GM19397 (cell line): ENCODE measurements at regions not wholly inside any gene's neighbourhood (a gene's known extent, or its start where the extent isn't known, plus 50 kb on each side); places are given as distances from the start of the nearest gene placed in this dataset.

Experiments
- ATAC-seq: cut with Tn5 transposase; IDR thresholded peaks from one replicate; pipeline ENCODE4 v1.9.1; 2021; ENCODE audit warnings: mild to moderate bottlenecking, moderate library complexity; ENCODE audit not compliant: unreplicated experiment

GRCh38 chr1:194300776-194301175 is 1114.4 kb upstream of the B3GALT2 start:
- ATAC-seq, result no peak

- ATAC-seq, result no peak
These were observed 1113.9 kb upstream of the B3GALT2 start for GRCh38 chr1:194300340-194300739.

GRCh38 chr1:194298007-194298598 is 1111.7 kb upstream of the B3GALT2 start:
- no peak for ATAC-seq

GRCh38 chr1:194297094-194297493 is 1110.7 kb upstream of the B3GALT2 start:
- no peak for ATAC-seq

GRCh38 chr1:194296201-194296600 is 1109.8 kb upstream of the B3GALT2 start:
- ATAC-seq, result no peak

GRCh38 chr1:194295685-194296084 is 1109.3 kb upstream of the B3GALT2 start:
- peak; percentile 84 for ATAC-seq

GRCh38 chr1:194293851-194294405 is 1107.5 kb upstream of the B3GALT2 start:
- no peak for ATAC-seq

GRCh38 chr1:194292966-194293365 is 1106.6 kb upstream of the B3GALT2 start:
- ATAC-seq, result no peak

- ATAC-seq, result peak; percentile 94
These were observed 1103.3 kb upstream of the B3GALT2 start for GRCh38 chr1:194289569-194290266.

GRCh38 chr1:194288238-194288637 is 1101.8 kb upstream of the B3GALT2 start:
- ATAC-seq, result no peak

GRCh38 chr1:194281376-194281775 is 1095.0 kb upstream of the B3GALT2 start:
- ATAC-seq, result no peak

- ATAC-seq, result no peak
These were observed 1094.0 kb upstream of the B3GALT2 start for GRCh38 chr1:194280463-194280862.

- peak; percentile 67 for ATAC-seq
These were observed 1093.6 kb upstream of the B3GALT2 start for GRCh38 chr1:194279975-194280374.

GRCh38 chr1:194277927-194278326 is 1091.5 kb upstream of the B3GALT2 start:
- ATAC-seq, result peak; percentile 69

- ATAC-seq, result no peak
These were observed 1087.2 kb upstream of the B3GALT2 start for GRCh38 chr1:194273660-194274059.

GRCh38 chr1:194268839-194269238 is 1082.4 kb upstream of the B3GALT2 start:
- ATAC-seq, result no peak

GRCh38 chr1:194267021-194267420 is 1080.6 kb upstream of the B3GALT2 start:
- ATAC-seq, result no peak

- no peak for ATAC-seq
These were observed 1069.6 kb upstream of the B3GALT2 start for GRCh38 chr1:194256010-194256409.

GRCh38 chr1:194252199-194252598 is 1065.8 kb upstream of the B3GALT2 start:
- ATAC-seq, result no peak

- no peak for ATAC-seq
These were observed 1054.8 kb upstream of the B3GALT2 start for GRCh38 chr1:194241215-194241614.

GRCh38 chr1:194233069-194233468 is 1046.7 kb upstream of the B3GALT2 start:
- no peak for ATAC-seq

GRCh38 chr1:194230351-194231144 is 1044.1 kb upstream of the B3GALT2 start:
- no peak for ATAC-seq
